Testis (tissue), 2 donors: ENCODE measurements at regions not wholly inside any gene's neighbourhood (a gene's known extent, or its start where the extent isn't known, plus 50 kb on each side); places are given as distances from the start of the nearest gene placed in this dataset.

Experiments used
- DNase-seq: peaks from one replicate; pipeline ENCODE4 v3.0.0-alpha.2; 2019
- H3K27ac ChIP-seq, 2 donors: fragments of 200-600 bp; sonication (generic); one replicate each; pipeline ENCODE4 v1.5.1; 2019
- H3K27me3 ChIP-seq: fragments of 200-600 bp; sonication (generic); one replicate; pipeline ENCODE4 v1.5.1; 2019
- H3K36me3 ChIP-seq: fragments of 200-600 bp; sonication (generic); one replicate; pipeline ENCODE4 v1.5.1; 2017; ENCODE audit warnings: low read depth; ENCODE audit errors: missing control alignments
- H3K4me1 ChIP-seq: fragments of 200-600 bp; sonication (generic); one replicate; pipeline ENCODE4 v1.5.1; 2019
- H3K4me3 ChIP-seq, 2 donors: fragments of 200-600 bp; sonication (generic); one replicate each; pipeline ENCODE4 v1.5.1; 2017 to 2019
- H3K9me3 ChIP-seq: fragments of 200-600 bp; sonication (generic); one replicate; pipeline ENCODE4 v1.5.1; 2017
- POLR2A ChIP-seq: fragments of 450-650 bp; IDR thresholded peaks from one replicate; pipeline ENCODE4 v1.6.1; 2017; ENCODE audit warnings: antibody characterized with exemption, mild to moderate bottlenecking, moderate library complexity
- WGBS, 2 donors: methylation state at CpG; one replicate each; pipeline ENCODE4 v1.1.5; 2018; 5-methylcytosine and 5-hydroxymethylcytosine counted together
- intact Hi-C: fragments of 100-400 bp; cut with DNase I; formaldehyde crosslinking; loops from one replicate; pipeline ENCODE4 v1.15.1; 2023; ENCODE audit warnings: low total_unique reads
- TF ChIP-seq, protein P1 (sequence below), 3 experiments: fragments of 450-650 bp in 2 of 3; fragments of 200-600 bp in 1 of 3; sonication (generic) in 1 of 3; IDR thresholded peaks; one replicate each; pipeline ENCODE4 v1.5.1; 2016 to 2019; ENCODE audit warnings: antibody characterized with exemption in 3 of 3, mild to moderate bottlenecking in 2 of 3, moderate library complexity in 1 of 3

DNA sequence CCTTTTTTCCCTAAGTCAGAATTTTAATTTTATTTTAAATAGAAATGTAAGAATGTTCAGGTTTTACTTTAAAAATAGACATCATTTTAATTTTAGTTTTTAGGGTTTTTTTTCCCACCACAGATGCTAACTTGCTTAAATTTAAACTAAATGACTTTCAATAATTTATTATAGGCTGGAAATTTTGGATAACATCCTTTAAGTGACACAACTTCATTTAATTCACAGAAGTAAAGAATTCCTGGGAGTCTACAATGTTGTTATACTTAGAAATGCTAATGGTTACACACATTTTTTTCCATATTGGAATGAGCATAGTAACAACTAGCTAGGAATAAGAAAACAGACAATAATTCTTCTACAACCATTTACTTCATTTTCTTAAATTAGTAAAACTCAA is 90.5 kb upstream of the PDE10A start:
- Histone ChIP-seq H3K4me1 (no peaks in the 10 kb centered on the region), H3K36me3 (no peaks in the 10 kb centered on the region), H3K4me3 (no peak overlapping the region), H3K27me3 (no peaks in the 10 kb centered on the region), H3K27ac (no peak overlapping the region), H3K9me3 (no peaks in the 10 kb centered on the region)
- DNase-seq: no peak
- intact Hi-C loops: no loop called here
- no peak for TF ChIP-seq POLR2A
- TF ChIP-seq, protein P1, sequence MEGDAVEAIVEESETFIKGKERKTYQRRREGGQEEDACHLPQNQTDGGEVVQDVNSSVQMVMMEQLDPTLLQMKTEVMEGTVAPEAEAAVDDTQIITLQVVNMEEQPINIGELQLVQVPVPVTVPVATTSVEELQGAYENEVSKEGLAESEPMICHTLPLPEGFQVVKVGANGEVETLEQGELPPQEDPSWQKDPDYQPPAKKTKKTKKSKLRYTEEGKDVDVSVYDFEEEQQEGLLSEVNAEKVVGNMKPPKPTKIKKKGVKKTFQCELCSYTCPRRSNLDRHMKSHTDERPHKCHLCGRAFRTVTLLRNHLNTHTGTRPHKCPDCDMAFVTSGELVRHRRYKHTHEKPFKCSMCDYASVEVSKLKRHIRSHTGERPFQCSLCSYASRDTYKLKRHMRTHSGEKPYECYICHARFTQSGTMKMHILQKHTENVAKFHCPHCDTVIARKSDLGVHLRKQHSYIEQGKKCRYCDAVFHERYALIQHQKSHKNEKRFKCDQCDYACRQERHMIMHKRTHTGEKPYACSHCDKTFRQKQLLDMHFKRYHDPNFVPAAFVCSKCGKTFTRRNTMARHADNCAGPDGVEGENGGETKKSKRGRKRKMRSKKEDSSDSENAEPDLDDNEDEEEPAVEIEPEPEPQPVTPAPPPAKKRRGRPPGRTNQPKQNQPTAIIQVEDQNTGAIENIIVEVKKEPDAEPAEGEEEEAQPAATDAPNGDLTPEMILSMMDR (IDR thresholded peaks at IDR 0.05): no peak

DNA sequence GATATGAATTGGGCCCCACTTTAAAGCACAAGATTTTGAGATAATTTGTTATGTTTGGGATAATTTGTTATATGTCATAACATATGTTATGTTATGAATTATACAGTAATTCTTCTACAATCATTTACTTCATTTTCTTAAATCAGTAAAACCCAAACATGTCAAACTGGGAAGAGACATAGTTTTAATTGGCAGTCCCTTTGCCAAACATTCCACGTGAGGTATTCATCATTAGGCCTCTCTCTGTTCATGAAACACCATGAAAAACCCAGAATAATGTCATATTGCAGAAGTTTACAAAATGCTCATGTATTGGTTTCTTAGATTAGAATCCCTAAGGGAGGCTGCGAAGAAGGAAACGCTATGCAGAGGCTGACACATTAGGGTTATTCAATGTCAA is 89.4 kb upstream of the PDE10A start:
- Histone ChIP-seq H3K4me3 (no peak overlapping the region), H3K27ac (no peak overlapping the region), H3K36me3 (no peaks in the 10 kb centered on the region), H3K27me3 (no peaks in the 10 kb centered on the region), H3K9me3 (no peaks in the 10 kb centered on the region), H3K4me1 (no peaks in the 10 kb centered on the region)
- no peak for DNase-seq
- intact Hi-C loops: no loop called here
- WGBS, 2 donors: 94% methylated on average over 3 of the region's 3 CpGs
- no peak for TF ChIP-seq POLR2A
- TF ChIP-seq, protein P1 (IDR thresholded peaks at IDR 0.05): no peak

- H3K4me3 ChIP-seq: no peak overlapping the region
- intact Hi-C loops: no loop called here
- no peak overlapping the region for H3K27ac ChIP-seq
- no peaks in the 10 kb centered on the region for H3K4me1 ChIP-seq
- no peaks in the 10 kb centered on the region for H3K36me3 ChIP-seq
- no peak for TF ChIP-seq POLR2A
- TF ChIP-seq, protein P1 (IDR thresholded peaks at IDR 0.05): no peak
- DNase-seq: no peak
- no peaks in the 10 kb centered on the region for H3K27me3 ChIP-seq
- H3K9me3 ChIP-seq: no peaks in the 10 kb centered on the region
- 91 to 96% methylated on average over 7 of the region's 7 CpGs for WGBS, 2 donors
These were observed 88.4 kb upstream of the PDE10A start for GRCh38 chr6:165751486-165751885.

DNA sequence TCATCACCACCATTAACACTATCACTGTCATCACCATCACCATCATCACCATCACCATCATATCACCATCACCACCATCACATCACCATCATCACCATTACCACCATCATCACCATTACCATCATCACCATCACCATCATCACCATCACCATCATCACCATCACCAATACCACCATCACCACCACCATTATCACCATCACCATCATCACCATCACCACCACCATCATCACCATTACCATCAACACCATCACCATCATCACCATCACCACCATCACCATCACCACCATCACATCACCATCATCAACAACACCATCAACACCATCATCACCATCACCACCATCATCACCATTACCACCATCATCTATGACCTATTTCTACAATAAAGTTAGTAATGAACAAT is 86.1 kb upstream of the PDE10A start:
- DNase-seq: no peak
- TF ChIP-seq, protein P1 (IDR thresholded peaks at IDR 0.05): no peak
- TF ChIP-seq POLR2A: no peak
- H3K9me3 ChIP-seq: no peaks in the 10 kb centered on the region
- H3K4me1 ChIP-seq: no peaks in the 10 kb centered on the region
- H3K4me3 ChIP-seq: no peak overlapping the region
- no peak overlapping the region for H3K27ac ChIP-seq
- no peaks in the 10 kb centered on the region for H3K36me3 ChIP-seq
- intact Hi-C loops: no loop called here
- H3K27me3 ChIP-seq: no peaks in the 10 kb centered on the region

- WGBS, 2 donors: 58 to 61% methylated on average over 6 of the region's 6 CpGs
- H3K9me3 ChIP-seq: no peaks in the 10 kb centered on the region
These were observed 85.3 kb upstream of the PDE10A start for GRCh38 chr6:165748390-165748789.

More at GRCh38 chr6:165748390-165748789, 85.3 kb upstream of the PDE10A start:
- H3K36me3 ChIP-seq: no peaks in the 10 kb centered on the region
- no peak overlapping the region for H3K27ac ChIP-seq
- no peaks in the 10 kb centered on the region for H3K4me1 ChIP-seq
- intact Hi-C loops: no loop called here
- DNase-seq: no peak
- TF ChIP-seq POLR2A: no peak
- TF ChIP-seq, protein P1 (IDR thresholded peaks at IDR 0.05): no peak
- no peak overlapping the region for H3K4me3 ChIP-seq
- no peaks in the 10 kb centered on the region for H3K27me3 ChIP-seq
